OCI-LY3 (cell line): ENCODE measurements at regions not wholly inside any gene's neighbourhood (a gene's known extent, or its start where the extent isn't known, plus 50 kb on each side); places are given as distances from the start of the nearest gene placed in this dataset.
"Not testable (repeated sequence)": the region's sequence is repeated elsewhere in the genome, so short reads cannot be mapped to it uniquely, and the experiment has no call there.

Source experiments
- H2AFZ ChIP-seq: fragments of 200-600, 300-600 bp; shearing (Covaris generic); 2 replicates; pipeline ENCODE4 v1.6.0; 2014; ENCODE audit warnings: antibody characterized with exemption, low read depth, low read length
- H3K27ac ChIP-seq: fragments of 200-600, 300-600 bp; sonication (generic); 2 replicates; pipeline ENCODE4 v1.5.1; 2014; ENCODE audit warnings: mild to moderate bottlenecking, low read length, moderate library complexity, mixed read lengths
- H3K27me3 ChIP-seq: fragments of 200-600, 300-600 bp; sonication (generic); 2 replicates; pipeline ENCODE4 v1.6.1; 2014; ENCODE audit warnings: low read depth, low read length, mixed read lengths
- H3K36me3 ChIP-seq: fragments of 200-600, 300-600 bp; sonication (generic); replicated peaks from 2 replicates; pipeline ENCODE3; 2014; ENCODE audit warnings: low read depth, low read length, mixed read lengths
- H3K4me1 ChIP-seq: fragments of 300-600, 200-600 bp; sonication (generic); 2 replicates; pipeline ENCODE4 v1.6.1; 2014; ENCODE audit warnings: low read length, mixed read lengths
- H3K4me2 ChIP-seq: fragments of 200-600, 300-600 bp; sonication (generic); 2 replicates; pipeline ENCODE4 v1.6.1; 2014; ENCODE audit warnings: low read length, mixed read lengths
- H3K4me3 ChIP-seq: fragments of 300-600, 200-600 bp; sonication (generic); 2 replicates; pipeline ENCODE4 v1.5.1; 2014; ENCODE audit warnings: antibody characterized with exemption, mild to moderate bottlenecking, low read length, moderate library complexity
- H3K79me2 ChIP-seq: fragments of 300-600, 200-600 bp; shearing (Covaris generic); 2 replicates; pipeline ENCODE4 v1.6.1; 2014; ENCODE audit warnings: mild to moderate bottlenecking, low read length, mixed read lengths
- H3K9ac ChIP-seq: fragments of 300-600, 200-600 bp; shearing (Covaris generic); 2 replicates; pipeline ENCODE4 v1.6.0; 2014; ENCODE audit warnings: mild to moderate bottlenecking, low read length, moderate library complexity
- H3K9me3 ChIP-seq: fragments of 200-600, 300-600 bp; shearing (Covaris generic); 2 replicates; pipeline ENCODE4 v1.6.1; 2014; ENCODE audit warnings: low read length, mixed read lengths; ENCODE audit not compliant: insufficient read depth
- H4K20me1 ChIP-seq: fragments of 200-600, 300-600 bp; sonication (generic); 2 replicates; pipeline ENCODE4 v1.6.1; 2016; ENCODE audit warnings: low read length, mixed read lengths; ENCODE audit not compliant: insufficient read depth
- EZH2phosphoT487 ChIP-seq: fragments of 200-600 bp; shearing (Covaris generic); IDR thresholded peaks from 2 replicates; pipeline ENCODE4 v1.6.1; 2018; ENCODE audit warnings: antibody characterized with exemption, mixed run types, low read depth
- TF ChIP-seq, protein P1 (sequence below): fragments of 200-600, 300-600 bp; sonication (generic); IDR thresholded peaks from 2 replicates; pipeline ENCODE4 v1.5.1; 2014; ENCODE audit warnings: antibody characterized with exemption, low read length, low read depth

DNA sequence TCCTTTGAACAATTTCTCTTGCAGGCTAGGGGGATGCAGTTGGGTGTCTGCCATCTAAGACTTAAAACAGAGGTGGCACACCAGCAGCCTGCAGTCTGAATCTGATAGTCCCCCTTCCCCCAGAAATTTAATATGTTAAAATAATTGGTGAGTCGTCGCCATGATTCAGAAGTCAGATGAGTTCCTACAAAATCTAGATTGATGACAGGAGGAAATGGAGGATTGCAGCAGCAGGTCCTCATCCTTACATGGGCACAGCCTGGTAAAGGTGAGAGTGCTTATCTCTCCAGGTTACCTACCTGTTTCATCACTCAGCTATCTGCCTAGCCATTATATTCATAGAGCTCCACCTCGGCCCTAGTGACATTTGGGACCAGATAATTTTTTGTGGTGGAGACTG is 112.3 kb downstream of the PCSK1 start:
- H4K20me1 ChIP-seq = no peaks in the 10 kb centered on the region
- no peak overlapping the region for H3K9ac ChIP-seq
- no peak overlapping the region for H3K4me2 ChIP-seq
- TF ChIP-seq, protein P1, sequence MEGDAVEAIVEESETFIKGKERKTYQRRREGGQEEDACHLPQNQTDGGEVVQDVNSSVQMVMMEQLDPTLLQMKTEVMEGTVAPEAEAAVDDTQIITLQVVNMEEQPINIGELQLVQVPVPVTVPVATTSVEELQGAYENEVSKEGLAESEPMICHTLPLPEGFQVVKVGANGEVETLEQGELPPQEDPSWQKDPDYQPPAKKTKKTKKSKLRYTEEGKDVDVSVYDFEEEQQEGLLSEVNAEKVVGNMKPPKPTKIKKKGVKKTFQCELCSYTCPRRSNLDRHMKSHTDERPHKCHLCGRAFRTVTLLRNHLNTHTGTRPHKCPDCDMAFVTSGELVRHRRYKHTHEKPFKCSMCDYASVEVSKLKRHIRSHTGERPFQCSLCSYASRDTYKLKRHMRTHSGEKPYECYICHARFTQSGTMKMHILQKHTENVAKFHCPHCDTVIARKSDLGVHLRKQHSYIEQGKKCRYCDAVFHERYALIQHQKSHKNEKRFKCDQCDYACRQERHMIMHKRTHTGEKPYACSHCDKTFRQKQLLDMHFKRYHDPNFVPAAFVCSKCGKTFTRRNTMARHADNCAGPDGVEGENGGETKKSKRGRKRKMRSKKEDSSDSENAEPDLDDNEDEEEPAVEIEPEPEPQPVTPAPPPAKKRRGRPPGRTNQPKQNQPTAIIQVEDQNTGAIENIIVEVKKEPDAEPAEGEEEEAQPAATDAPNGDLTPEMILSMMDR = no peak
- TF ChIP-seq EZH2phosphoT487 = no peak
- no peak overlapping the region for H3K27ac ChIP-seq
- no peak overlapping the region for H2AFZ ChIP-seq
- no peaks in the 10 kb centered on the region for H3K79me2 ChIP-seq
- H3K4me3 ChIP-seq = no peak overlapping the region
- H3K9me3 ChIP-seq = no peaks in the 10 kb centered on the region
- H3K36me3 ChIP-seq = no peaks in the 10 kb centered on the region
- H3K27me3 ChIP-seq = no peaks in the 10 kb centered on the region
- peaks cover 5% of the 10 kb centered on the region for H3K4me1 ChIP-seq

DNA sequence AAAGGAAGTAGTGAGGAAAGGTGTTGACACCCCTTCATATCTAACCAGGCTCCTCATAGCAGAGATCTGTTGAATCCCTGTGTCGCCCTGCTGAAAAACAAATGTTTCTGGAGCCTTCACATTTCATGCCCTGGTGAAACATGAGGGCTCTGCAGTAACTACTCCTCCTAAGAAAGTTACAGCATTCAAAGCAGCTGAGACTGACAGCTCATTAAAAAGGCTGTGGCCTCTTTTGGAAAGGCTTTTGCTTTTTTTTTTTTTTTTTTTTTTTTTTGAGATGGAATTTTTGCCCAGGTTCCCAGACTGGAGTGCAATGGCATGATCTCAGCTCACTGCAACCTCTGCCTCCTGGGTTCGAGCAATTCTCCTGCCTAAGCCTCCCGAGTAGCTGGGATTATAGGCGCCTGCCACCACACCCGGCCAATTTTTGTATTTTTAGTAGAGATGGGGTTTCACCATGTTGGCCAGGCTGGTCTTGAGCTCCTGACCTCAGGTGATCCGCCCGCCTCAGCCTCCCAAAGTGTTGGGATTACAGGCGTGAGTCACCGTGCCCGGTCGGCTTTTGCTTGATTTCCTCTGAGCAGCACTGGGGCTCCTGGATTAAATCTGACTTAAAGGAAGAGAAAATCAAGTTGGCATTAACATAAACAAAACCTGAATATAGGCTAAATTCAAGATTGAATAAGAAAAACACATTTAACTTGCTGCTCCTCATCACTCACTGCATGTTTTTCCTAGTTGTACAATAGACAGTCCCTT is 112.9 kb downstream of the PCSK1 start:
- H2AFZ ChIP-seq, H3K9ac ChIP-seq, H3K9me3 ChIP-seq, H3K36me3 ChIP-seq, H3K4me2 ChIP-seq, H3K27ac ChIP-seq, H3K27me3 ChIP-seq, H4K20me1 ChIP-seq, H3K4me1 ChIP-seq, H3K79me2 ChIP-seq, H3K4me3 ChIP-seq: not testable (repeated sequence)

DNA sequence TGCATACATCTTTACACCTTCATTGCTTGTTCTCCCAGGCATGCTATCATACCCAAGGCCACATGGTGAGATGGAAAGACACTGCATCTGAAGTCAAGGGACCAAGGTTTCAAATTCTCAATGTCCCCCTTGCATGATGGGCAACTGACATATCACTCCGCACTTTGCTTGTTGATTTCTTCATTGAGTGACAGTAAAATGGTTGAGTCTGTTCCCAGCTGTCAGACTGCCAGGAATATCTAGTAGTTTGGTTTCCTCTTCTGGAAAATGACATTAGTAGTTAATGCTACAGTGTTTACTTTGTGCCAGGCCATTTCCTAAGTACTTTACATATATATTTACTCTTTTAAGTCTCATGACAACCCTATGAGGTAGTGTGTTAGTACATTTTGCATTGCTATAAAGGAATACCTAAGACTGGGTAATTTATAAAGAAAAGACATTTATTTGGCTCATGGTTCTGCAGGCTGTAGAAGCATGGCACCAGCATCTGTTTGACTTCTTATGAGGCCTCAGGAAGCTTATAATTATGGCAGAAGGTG is 114.4 kb downstream of the PCSK1 start:
- Histone ChIP-seq H2AFZ (no peak overlapping the region), H3K9me3 (no peaks in the 10 kb centered on the region), H3K36me3 (no peaks in the 10 kb centered on the region), H3K4me1 (peaks cover 9% of the 10 kb centered on the region; the same call in 1 of the 2 replicates), H3K79me2 (no peaks in the 10 kb centered on the region), H3K4me3 (no peak overlapping the region), H4K20me1 (no peaks in the 10 kb centered on the region), H3K27me3 (no peaks in the 10 kb centered on the region), H3K9ac (no peak overlapping the region), H3K4me2 (no peak overlapping the region), H3K27ac (no peak overlapping the region)
- no peak for TF ChIP-seq EZH2phosphoT487
- TF ChIP-seq, protein P1 = no peak

DNA sequence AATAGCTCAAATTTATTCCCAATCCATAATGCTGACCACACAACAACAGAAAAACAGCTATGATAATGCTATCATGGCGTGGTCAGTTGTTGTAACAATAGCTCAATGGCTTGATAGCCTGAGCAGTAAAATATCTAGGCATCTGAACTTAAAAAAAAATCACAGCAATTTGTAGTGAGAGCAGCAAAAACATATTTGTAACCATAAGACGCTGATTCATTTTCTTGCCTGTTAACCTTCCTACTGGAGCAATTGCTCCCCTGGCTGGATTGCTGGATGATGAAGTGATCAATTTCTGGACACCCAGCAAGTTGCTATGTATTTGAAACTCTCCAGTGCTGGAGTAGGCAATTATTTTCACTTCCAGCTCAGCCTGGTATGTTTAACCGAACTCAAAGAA is 115.1 kb downstream of the PCSK1 start:
- H3K27ac ChIP-seq = no peak overlapping the region
- H3K79me2 ChIP-seq = no peaks in the 10 kb centered on the region
- H3K4me1 ChIP-seq = peaks cover 9% of the 10 kb centered on the region; the same call in 1 of the 2 replicates

More for the DNA sequence above, 115.1 kb downstream of the PCSK1 start:
- H3K36me3 ChIP-seq = no peaks in the 10 kb centered on the region
- H3K4me2 ChIP-seq = no peak overlapping the region
- H3K9me3 ChIP-seq = no peaks in the 10 kb centered on the region
- no peak overlapping the region for H3K9ac ChIP-seq
- H2AFZ ChIP-seq = no peak overlapping the region
- no peak overlapping the region for H3K4me3 ChIP-seq
- no peaks in the 10 kb centered on the region for H4K20me1 ChIP-seq
- TF ChIP-seq, protein P1 = no peak
- no peak for TF ChIP-seq EZH2phosphoT487
- H3K27me3 ChIP-seq = no peaks in the 10 kb centered on the region
